Activated CD4-positive, CD25-positive, alpha-beta regulatory T cell treated with anti-CD3 and anti-CD28 coated beads, Interleukin-2, amount 50 U/mL, for 16 hours (primary cell): ENCODE measurements at regions not wholly inside any gene's neighbourhood (a gene's known extent, or its start where the extent isn't known, plus 50 kb on each side); places are given as distances from the start of the nearest gene placed in this dataset.

Source experiments
- DNase-seq: peaks from one replicate; pipeline ENCODE4 v3.0.0-alpha.2; 2020; ENCODE audit warnings: low read depth, low spot score

DNA sequence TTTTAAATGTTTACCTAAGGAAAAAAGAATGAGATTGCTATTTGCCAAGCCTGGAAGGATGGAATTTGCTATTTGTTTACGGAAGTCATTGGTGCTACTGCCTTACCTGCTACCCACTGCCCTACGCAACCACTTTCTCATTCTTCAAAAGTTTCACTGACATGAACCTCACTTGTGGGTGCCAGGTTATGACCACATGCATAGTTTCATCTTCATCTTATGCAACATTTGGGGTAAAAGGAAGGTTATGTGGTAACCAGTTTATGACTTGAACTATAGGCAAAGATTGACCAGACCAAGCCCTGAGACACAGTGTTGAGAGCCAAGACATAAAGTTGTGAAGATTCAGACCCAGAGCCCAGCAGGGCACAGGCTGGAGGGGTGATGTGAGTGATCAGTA, 142.5 kb downstream of the LACC1 start:
- DNase-seq: no peak

DNA sequence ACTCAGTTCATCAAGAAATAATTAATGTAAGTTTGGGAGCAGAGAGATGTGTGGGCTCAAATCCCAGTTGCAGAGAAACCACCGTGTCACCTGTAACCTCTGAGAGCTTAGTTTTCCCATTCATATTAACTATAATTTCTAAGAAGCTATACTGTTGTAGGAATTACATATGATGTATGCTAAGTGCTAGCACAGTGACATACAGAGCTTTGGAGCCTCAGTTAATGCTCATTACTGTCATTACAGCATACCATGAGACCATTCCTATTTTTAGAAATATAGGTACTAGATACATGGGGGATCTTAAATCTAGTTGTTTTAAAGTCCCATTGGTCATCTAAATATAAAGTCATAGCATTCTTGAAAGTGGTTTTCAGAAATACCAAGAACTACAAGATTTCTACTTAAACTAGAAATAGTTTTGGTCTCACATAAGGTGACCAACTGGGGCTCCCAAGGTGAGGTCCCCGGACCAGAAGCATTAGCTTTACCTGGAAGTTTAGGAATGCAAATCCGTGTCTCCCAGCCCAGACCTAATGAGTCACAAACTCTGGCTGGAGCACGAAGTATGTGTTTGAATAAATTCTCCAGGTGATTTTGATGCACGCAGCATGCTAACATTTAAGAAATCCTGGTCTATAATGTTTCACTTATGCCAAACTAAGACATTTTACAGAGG, 144.6 kb downstream of the LACC1 start:
- DNase-seq: no peak

DNA sequence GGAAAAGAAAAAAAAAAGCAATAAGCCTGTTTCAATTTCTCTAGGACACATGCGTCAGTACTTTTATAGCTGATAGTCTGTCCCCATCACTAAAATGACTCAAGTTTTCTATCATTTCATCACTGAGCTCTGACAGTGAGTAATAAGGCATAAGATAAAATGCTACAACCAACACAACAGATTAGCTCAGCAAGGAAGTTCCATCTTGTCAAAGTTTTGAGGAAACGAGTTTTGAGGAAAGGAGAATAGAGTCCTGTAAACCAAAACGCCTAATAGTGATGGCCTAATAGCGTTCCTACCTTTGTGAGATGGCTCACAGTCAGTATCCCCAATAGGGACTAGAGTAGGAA, 145.1 kb downstream of the LACC1 start:
- DNase-seq: no peak

DNA sequence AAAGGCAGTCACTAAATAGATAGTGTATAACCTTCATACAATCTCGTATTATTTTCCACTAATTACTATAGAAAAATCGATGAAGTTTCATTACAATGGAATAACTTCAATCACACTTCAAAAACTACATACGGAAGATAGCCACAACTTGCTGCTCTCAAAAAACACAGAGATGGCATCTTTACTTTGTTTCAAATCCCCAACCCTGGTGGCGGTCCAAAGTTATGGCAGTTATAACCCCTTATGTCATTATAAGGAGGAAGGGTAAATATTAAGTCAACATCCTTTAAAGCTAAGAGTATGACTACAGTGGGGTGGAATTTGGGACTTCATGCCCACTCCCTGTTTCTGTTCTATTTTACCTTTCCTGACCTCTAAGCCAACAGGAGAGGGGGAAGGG, 146.5 kb downstream of the LACC1 start:
- no peak for DNase-seq

DNA sequence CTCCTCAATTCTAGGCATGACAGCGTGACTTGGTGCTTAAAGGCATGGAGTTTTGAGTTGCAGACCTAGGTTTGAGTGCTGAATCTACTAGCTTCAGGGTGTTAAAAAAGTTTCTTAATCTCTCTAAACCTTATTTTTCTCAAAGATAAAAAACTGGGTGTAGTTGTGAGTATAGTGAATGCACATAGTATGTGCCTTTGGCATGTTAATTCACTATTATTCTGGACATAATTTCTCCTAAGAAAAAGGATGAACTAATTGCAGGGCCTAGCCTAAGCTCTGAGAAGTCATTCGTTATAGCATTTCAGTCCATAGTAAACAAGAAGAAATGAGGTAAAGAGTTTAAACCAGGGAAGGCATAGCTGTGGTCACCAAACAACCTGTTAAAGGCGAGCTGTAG, 149.0 kb downstream of the LACC1 start:
- no peak for DNase-seq

DNA sequence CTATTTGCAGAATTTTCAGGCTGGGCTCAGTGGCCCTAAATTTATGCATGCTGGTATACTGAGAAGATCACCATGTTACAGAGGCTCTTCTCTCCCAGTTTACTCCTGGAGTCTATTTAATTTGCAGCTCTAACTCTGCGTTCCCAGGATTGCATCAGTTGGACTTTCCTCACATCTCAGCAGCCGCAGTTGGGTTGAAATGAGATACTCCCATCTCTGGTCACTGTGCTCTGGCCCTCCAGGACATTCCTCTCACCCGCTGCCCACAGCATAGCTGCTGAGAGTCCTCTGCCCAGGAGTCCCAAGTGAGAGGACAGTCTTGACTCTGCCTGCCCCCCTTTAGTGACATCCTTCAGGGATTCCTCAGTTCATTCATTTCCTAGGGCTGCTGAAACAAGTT, 150.9 kb downstream of the LACC1 start:
- DNase-seq: no peak

DNA sequence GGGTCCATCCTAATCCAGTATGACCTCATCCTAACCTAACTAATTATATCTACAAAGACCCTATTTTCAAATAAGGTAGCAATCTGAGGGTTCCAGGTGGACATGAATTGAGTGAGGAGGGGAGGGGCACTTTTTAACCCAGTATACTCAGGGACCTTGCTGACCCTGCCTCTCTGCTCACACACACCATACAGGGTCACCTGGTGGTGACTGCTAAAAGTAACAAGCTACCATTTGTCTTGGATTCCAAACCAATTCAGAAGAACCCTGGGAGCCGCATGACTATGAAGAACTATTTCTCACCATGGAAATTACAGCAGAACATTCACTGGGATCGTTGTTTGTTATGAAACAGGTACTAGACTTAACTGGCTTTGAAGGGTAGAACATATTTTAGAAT, 151.9 kb downstream of the LACC1 start:
- no peak for DNase-seq

DNA sequence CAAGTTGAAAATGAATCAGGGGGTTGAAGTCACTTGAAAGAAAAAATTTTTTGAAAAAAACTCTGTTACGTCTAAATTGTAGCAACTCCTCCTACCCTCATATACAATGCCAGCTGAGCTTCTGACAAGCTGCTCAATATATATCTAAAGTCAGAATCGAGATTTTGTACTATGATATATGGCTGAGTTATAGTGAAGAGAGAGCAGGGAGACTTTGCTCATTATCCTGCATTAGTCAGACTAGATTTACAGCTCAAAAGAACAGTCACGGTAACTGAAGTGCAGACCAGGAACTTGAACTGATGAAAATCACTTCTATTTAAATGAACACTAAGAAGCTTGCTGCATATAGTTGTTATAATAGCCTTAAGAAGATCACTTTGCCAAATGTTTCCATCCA, 153.1 kb downstream of the LACC1 start:
- DNase-seq: no peak

DNA sequence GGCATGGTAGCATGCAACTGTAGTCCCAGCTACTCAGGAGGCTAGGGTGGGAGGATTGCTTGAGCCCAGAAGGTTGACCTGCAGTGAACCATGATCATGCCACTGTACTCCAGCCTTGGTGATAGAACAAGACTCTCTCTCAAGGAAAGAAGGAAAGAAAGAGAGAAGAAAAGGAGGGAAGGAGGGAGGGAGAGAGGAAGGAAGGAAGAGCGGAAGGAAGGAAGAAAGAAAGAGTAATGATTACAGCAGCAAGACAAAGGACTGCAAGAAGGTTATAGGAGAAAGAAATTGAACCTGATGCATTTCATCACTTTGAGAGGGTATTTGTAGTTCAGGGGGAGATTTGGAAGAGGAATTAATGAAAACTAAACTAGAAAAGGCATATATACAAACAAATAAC, 155.7 kb downstream of the LACC1 start:
- no peak for DNase-seq

DNA sequence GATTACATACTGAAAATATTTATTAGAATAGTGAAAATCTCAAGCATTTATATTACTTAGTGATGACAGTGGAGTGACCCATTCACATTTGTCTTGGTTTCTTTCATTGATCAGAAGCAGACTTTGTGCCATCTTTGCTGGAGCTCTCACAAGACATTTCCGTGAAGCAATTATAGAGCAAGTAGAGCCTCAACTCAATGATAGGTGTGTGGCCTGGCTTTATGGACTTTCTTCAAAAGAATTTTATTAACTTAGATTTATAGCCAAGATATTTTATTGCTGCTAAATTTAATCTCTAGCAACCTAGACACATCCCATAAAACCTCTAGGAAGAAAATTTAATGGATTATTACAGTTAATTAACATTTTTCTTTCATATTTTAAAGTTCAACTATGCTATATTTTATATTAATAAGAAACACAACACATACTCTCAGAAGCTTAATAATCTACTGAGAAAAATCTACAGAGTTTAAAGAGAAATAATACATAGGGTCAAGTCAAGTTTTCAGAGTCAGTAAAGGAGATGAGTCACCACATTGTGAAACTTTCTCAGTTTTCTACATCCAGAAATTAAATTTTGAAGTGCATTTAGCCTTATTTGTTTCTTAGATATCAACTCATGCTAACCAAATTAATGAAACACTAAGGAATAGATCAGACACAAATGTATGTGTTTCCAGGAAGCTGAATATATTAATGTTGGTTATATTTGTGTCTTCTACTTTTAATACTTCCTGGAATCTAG, 160.5 kb downstream of the LACC1 start:
- no peak for DNase-seq

DNA sequence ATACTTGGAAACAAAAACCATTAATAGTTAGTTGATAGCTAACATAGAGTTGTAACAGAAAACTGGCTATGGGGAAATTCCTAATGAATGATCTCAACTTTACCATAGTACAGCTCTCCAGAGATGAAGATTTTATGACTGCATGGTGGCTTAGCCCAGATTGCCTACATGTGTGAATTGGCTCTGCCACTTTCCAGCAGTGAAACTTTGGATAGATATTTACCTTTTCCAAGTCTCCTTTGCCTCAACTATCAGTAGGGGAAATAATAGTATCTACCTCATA, 161.1 kb downstream of the LACC1 start:
- no peak for DNase-seq

DNA sequence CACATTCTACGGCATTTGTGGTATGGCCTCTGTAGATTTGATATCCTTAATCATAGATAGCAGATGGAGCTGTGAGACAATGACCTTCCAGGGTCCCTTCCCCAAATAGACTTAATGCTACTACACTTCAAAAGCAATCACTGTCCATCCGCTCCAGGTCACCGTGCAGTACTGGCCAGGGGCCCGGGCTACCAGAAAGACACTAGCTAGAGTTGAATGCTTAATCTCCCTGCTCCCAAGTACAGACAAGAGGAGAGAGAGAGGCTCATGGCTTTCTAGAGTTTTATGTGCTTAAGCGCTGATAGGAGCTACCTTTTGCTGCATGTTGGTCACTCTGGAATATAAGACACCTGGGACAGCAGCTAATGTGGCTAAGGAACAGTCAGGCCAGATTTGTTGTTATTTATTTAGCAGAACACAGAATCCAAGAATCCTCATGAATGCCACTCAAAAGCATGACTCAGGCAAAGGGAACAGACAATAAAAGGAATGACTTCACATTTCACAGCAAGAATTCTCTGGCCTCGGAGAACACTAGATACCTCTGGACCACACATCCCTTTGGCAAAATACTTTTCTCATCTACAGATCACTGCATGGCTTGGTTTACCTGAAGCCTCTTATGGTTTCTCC, 165.0 kb downstream of the LACC1 start:
- DNase-seq: no peak

DNA sequence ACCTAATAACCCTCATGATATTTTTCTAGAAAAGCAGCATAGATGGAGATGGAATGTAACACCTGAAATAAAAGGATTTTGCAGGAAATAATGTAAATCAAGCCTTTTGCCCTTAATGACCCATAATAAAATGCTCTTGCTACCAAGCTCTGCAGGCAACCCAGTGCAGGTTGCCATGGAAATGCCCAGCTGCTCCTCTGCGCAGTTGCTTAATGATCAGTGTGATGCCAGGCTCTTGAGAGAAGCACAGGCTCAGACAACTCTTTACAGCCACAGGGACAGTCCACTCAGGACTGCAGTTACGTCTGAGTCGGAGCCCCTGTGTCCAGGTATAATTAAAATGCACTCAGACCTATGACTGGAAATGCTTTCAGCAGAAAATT, 165.5 kb downstream of the LACC1 start:
- no peak for DNase-seq

DNA sequence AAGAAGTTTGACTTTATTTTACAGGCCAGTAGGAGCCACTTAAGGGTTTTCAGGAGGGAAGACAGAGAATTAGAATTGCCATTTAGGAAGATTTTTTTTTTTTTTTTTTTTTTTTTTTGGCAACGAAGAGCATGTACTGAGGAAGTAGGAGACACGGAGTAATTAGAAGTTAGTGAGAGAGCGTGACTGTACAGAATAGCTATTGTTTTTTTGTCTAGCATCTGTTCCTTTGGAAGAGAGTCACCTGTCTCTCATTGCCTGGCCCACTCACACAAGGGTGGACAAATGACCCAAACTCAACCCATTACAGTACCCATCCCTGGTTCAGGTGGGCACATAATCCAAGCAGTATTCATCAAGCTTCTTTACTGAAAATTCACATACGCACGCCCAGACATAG, 166.7 kb downstream of the LACC1 start:
- no peak for DNase-seq

DNA sequence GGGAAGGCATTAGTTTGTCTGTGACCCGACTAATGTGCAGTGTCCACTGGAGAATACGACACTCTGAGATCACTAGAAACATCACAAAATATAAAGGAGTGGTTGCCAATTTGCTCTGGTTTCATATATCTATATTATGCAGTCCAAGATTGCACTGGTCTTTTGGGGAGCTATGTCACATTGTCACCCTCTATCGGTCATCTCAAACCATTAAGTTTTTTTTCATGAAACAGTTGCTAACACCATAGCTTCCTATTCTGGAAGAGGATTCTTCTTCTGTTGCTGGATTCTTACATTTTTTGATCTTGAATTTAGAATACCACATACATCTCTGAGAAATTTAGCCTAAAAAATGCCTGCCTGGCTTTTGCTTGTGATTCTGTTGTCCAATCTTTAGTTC, 168.6 kb downstream of the LACC1 start:
- no peak for DNase-seq

DNA sequence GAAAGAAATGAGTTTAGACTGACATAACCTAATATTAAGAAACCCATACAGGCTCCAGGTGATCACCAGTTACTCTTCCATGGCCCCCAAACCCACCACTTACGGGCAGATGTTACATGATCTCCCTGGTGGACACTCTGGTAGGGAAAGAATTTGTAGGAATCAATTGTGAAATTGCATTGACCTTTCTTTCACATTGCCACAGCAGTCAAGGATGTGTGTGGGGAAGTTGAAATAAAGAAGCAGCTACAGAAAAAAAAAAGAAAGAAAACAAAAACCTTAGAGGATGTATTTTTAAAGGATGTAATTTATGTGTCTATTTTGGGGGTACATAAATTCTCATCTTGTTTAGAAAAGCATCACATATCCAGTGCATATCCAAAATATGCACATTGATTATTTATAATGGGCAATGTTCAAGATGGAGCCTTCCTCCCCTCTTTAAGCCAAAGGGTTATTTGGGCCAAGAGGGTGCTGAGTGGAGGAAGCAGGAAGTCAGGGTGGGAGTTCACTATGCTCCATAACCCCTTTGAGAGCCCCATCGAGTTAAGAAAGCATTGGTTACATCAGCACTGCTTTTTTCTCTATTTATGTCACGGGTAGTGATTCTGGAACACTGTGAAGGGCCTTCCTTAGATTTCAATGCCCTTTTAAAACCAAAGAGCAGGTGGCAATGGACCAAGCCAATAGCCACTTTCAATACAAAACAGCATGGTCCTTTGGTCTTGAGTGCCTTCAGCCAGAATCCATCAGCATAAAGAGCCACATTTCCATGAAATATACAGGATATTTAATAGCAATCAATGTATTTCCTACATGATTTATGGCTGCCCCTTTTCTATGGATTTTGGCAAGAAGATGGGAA, 169.6 kb downstream of the LACC1 start:
- no peak for DNase-seq

DNA sequence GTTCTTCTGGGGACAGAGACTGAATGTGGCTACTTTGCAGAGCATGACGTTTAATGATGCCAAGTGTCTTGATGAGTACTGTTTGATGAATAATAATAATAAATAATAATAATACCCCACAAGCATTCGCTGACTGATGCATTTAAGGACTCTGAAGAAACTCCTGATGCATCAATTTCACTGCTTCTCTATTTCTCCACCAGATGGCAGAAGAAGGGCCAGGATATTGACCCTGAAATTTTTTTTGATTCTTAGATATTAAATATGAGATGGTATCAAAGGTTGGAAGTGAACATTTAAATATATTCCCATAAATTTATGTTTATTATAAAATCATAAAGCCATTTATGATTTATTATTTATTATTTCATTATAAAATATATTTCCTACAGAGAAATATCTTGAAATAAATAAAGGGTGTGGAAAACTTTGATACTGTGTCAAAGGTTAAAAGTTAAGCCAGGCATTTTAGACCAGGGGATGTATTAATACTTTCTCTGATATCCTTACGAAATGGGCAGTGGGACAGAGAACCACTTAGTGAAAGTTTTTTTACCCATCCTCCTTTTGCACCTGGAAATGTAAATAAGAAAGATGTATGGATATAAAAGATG, 170.9 kb downstream of the LACC1 start:
- no peak for DNase-seq

DNA sequence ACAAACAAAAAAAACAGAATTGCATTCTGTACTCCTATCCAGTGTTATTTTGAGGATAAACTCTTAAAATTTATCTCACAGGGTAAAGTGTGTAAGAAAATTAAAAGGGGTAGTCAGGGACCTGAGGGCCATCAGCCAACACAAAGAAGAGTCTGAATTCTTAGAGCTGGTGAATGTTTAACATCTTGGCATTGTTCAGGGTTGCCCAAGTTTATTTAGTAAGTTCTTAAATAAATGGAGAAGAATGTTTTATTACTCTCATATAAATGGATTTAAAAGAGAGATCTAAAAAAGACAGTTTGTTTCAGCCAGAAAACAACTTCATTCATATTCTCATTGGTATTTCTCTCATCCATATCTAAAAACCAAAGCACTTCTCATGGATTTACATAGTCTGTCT, 171.7 kb downstream of the LACC1 start:
- no peak for DNase-seq

DNA sequence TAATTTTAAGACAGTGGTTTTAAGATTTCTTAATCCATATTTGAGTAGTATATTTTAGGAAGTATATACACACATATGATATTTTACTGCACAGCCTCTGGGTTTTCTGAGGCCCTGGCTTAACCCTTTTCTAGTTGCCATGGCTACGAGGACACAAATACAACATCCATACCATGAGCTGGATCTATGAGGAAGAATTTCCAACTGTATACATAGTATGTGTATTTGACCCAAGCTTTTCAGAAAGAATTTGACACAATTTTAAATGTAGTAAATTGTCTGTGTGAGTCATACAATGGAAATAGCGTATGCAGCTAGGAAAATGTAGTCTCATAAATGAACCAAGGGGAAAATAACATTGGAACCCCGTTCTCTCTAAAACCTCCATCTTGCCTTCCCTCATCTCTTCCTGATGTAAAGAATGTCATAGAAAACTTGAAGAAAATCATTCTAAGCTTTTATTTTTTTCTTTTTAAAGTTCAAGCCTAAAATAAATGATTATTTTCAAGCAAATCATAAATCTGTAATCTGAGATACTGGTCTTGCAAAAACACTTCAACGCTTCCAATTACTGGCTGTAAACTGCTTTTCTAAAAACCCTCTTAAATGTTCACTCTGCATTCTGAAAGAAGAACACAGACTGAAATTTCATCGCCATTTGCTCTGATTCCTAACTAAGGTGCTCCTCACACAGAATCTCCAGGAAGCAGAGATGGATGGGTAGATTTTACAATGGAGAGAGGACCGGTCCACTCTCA, 172.4 kb downstream of the LACC1 start:
- DNase-seq: no peak

DNA sequence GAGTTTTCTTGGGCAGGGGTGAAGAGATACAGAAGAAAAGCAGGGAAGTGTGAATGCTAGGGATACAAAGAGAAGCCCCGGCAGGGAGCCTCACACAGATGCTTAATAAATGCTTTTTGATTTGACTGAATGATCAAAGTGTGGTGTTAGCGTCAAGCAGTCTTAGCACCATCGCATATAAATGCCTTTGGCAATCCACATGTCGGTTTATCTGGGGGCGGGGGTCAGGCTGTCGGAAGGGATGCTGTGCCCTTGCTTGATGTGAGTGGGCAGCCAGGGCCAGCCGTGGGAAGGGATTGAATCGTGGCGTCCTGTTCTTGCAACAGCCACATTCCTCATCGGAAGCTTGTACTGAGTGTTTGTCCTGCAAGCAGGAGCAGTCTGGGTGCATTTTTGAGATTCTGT, 173.1 kb downstream of the LACC1 start:
- no peak for DNase-seq

DNA sequence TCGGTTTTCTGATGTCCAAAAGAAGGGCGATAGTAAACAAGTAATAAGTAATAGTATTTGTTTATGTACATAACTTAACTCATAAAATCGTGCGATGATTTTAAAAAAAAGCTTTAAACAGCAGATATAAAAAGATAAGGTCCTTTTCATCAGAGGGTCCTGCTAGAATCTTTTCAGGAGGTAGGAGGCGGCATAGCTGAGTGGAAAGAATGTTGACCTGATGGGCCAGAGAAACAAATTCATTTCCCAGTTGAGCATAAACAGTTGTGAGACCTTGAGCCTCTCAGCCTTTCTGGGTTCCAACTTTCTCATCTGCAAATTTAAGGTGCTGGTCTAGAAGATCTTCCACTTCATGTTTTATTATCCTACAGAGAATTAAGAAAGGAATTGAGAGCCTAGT, 173.5 kb downstream of the LACC1 start:
- DNase-seq: no peak
